ENCODE measurements at regions not wholly inside any gene's neighbourhood (a gene's known extent, or its start where the extent isn't known, plus 50 kb on each side); places are given as distances from the start of the nearest gene placed in this dataset.

DNA sequence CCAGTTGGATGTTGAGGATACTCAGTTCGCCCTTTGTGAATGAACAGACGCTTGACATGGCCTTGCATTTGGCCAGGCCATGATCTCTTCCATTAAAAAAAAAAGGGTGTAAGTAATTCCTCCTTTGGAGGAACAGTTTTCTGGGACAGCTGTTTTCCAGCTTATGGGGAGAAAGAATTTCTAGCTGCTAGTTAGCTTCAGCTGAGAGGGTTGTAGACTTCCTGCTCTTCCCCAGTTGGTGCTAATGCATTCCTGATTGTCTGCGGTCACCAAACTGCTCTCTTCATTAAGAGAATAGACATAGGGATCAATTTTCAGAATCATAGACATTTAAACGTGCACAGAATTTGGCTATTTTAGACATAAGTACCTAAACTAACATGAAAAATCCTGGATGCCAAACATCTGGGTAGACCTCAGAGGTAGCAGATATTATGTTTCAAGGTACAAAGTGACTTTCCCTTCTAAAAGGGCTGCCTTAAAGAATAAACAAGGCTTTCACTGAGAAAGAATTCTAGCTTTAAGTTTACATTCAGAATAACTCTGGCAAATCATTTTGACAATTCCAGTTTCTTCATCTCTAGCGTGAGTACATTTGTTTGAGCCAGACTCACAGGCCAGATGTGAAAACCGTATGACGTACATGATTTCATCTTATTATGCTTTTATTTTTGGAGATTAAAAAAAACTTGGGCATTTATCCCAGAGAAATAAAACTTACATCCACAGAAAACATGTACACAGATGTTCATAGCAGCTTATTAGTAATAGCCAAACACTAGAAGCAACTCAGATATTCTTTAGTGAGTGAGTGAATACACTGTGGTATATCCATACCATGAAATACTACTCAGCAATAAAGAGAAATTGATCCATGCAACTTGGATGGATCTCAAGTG is 71.2 kb downstream of the MAIP1 start:
- DNase-seq (ENCODE audit: low read depth, low spot score) = peak; percentile 82
- Histone ChIP-seq H3K27ac (ENCODE audit: low read depth, low read length) (peak overlapping the region; percentile 81), H3K27me3 (ENCODE audit: control insufficient read depth, insufficient read depth, low read length) (no peaks in the 10 kb centered on the region), H3K4me3 (ENCODE audit: low read depth, low read length) (no peak overlapping the region), H3K9me3 (ENCODE audit: control insufficient read depth, insufficient read depth, low read length) (peaks cover 5% of the 10 kb centered on the region)
- ChIA-PET CTCF (interaction anchor here (0.6 kb wide), 1 partner anchor 104 kb away, joined by 4 read pairs; no protein-coding TSS in a partner anchor), POLR2A (interaction anchor here (1.6 kb wide), 1 partner anchor 13 kb away, joined by 6 read pairs; no protein-coding TSS in a partner anchor)
- TF ChIP-seq, protein P1, sequence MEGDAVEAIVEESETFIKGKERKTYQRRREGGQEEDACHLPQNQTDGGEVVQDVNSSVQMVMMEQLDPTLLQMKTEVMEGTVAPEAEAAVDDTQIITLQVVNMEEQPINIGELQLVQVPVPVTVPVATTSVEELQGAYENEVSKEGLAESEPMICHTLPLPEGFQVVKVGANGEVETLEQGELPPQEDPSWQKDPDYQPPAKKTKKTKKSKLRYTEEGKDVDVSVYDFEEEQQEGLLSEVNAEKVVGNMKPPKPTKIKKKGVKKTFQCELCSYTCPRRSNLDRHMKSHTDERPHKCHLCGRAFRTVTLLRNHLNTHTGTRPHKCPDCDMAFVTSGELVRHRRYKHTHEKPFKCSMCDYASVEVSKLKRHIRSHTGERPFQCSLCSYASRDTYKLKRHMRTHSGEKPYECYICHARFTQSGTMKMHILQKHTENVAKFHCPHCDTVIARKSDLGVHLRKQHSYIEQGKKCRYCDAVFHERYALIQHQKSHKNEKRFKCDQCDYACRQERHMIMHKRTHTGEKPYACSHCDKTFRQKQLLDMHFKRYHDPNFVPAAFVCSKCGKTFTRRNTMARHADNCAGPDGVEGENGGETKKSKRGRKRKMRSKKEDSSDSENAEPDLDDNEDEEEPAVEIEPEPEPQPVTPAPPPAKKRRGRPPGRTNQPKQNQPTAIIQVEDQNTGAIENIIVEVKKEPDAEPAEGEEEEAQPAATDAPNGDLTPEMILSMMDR (IDR thresholded peaks at IDR 0.05; ENCODE audit: low read depth, low read length) = no peak

DNA sequence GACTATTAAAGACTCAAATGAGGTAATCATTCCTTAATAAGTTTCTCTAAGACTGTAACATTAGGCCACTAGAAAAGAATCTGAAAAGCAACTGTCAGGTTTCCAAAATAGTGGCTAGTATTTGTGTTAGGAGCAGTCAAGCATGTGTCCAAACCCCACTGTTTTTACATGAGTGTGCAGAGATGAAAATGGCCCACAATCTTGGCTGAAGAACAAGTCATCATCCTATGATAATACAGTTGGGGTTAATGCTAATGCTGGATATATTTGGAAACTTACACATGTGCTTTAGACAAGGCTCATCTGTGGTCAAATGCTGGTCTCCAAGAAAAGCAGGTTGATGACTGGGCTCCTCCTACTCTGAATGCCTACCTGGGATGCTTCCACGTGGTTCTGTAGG is 73.6 kb downstream of the MAIP1 start:
- TF ChIP-seq, protein P1 (IDR thresholded peaks at IDR 0.05; ENCODE audit: low read depth, low read length) = no peak
- DNase-seq (ENCODE audit: low read depth, low spot score) = no peak
- H3K27me3 ChIP-seq (ENCODE audit: control insufficient read depth, insufficient read depth, low read length) = no peaks in the 10 kb centered on the region
- H3K27ac ChIP-seq (ENCODE audit: low read depth, low read length) = no peak overlapping the region
- no peak overlapping the region for H3K4me3 ChIP-seq (ENCODE audit: low read depth, low read length)
- H3K9me3 ChIP-seq (ENCODE audit: control insufficient read depth, insufficient read depth, low read length) = peaks cover 5% of the 10 kb centered on the region
- ChIA-PET POLR2A (no interaction called here), CTCF (no interaction called here)

DNA sequence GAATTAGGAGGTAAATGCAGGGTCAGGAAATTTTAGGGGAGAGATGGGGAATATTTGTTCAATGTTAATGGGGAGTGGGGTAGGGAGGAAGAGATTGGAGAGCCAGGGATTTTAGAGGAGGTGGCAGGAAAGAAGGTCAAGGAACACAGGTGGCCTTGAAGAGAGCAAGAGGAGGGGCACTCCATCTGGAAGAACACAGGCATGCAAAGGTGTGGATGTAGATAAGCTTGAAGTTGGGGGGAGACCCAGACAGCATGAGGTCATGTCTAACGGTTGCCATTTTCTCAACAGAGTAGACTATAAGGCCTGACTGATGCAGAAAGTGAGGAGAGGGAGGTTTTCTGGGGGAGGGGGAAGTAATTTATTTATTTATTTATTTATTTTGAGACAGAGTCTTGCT is 77.5 kb downstream of the MAIP1 start:
- Histone ChIP-seq H3K4me3 (ENCODE audit: low read depth, low read length) (no peak overlapping the region), H3K27ac (ENCODE audit: low read depth, low read length) (no peak overlapping the region), H3K27me3 (ENCODE audit: control insufficient read depth, insufficient read depth, low read length) (no peaks in the 10 kb centered on the region), H3K9me3 (ENCODE audit: control insufficient read depth, insufficient read depth, low read length) (no peaks in the 10 kb centered on the region)
- TF ChIP-seq, protein P1 (IDR thresholded peaks at IDR 0.05; ENCODE audit: low read depth, low read length) = no peak
- CTCF ChIA-PET = no interaction called here
- no peak for DNase-seq (ENCODE audit: low read depth, low spot score)
- POLR2A ChIA-PET = no interaction called here

DNA sequence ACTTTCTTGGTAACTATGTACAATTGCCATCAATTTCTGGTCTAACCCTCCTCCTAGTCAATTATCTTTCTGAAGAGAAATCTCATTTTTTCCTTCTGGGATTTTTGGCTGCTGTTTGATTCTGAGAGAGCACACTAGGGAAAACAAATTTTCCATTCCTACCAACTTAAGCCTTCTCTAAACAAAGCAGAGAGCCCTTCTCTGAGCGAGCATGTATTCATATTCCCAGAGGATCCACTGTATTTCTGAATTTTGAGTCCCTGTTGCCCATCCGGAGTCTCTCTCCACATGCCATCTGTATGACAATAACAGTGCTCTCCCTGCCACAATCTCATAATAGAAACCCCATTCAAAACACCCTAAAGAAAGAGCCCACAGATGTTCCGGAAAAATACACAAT is 78.5 kb downstream of the MAIP1 start:
- TF ChIP-seq, protein P1 (IDR thresholded peaks at IDR 0.05; ENCODE audit: low read depth, low read length) = no peak
- Histone ChIP-seq H3K4me3 (ENCODE audit: low read depth, low read length) (no peak overlapping the region), H3K27me3 (ENCODE audit: control insufficient read depth, insufficient read depth, low read length) (no peaks in the 10 kb centered on the region), H3K27ac (ENCODE audit: low read depth, low read length) (no peak overlapping the region), H3K9me3 (ENCODE audit: control insufficient read depth, insufficient read depth, low read length) (no peaks in the 10 kb centered on the region)
- ChIA-PET POLR2A (no interaction called here), CTCF (no interaction called here)
- no peak for DNase-seq (ENCODE audit: low read depth, low spot score)

DNA sequence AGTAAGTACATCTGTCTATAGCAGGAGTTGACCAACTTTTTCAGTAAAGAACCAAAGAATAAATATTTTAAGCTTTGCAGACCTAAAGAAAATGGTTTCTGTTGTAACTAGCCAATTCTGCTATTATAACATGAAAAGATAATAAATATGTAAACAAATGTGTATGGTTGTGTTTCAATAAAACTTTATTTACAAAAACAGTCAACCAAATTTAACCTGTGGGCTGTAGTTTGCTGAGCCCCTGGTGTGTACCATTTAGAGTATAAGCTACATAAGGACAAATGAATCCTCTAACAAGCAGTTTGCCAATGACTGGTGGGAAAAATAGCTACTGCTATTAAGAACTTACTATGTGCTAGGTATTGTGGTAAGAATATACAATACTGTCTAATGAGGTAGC is 79.4 kb downstream of the MAIP1 start:
- POLR2A ChIA-PET = no interaction called here
- H3K4me3 ChIP-seq (ENCODE audit: low read depth, low read length) = no peak overlapping the region
- TF ChIP-seq, protein P1 (IDR thresholded peaks at IDR 0.05; ENCODE audit: low read depth, low read length) = no peak
- no peak for DNase-seq (ENCODE audit: low read depth, low spot score)
- CTCF ChIA-PET = interaction anchor here (1.1 kb wide), 1 partner anchor 446 kb away, joined by 4 read pairs; no protein-coding TSS in a partner anchor
- H3K27ac ChIP-seq (ENCODE audit: low read depth, low read length) = no peak overlapping the region
- H3K9me3 ChIP-seq (ENCODE audit: control insufficient read depth, insufficient read depth, low read length) = no peaks in the 10 kb centered on the region
- H3K27me3 ChIP-seq (ENCODE audit: control insufficient read depth, insufficient read depth, low read length) = no peaks in the 10 kb centered on the region

Measured in AG04450 (cell line).